PC-3 (cell line): ENCODE measurements at regions not wholly inside any gene's neighbourhood (a gene's known extent, or its start where the extent isn't known, plus 50 kb on each side); places are given as distances from the start of the nearest gene placed in this dataset.

Experiments used
- ATAC-seq: fragments of 200-7000 bp; cut with Tn5 transposase; 2 replicates; pipeline ENCODE4 v1.9.1; 2020; ENCODE audit warnings: mild to moderate bottlenecking, moderate library complexity
- BruUV-seq: library from RNA; stranded (reverse); fragments of 400-500 nt; replicated peaks from 2 replicates; lab custom pipeline; 2021; lab: Mats Ljungman, UMichigan
- CTCF ChIA-PET: fragments of 300-600 bp; sonication (Branson Sonifier 250); formaldehyde crosslinking; loops from one replicate; lab custom pipeline; 2022; ENCODE audit warnings: antibody characterized with exemption; lab: Charles Lee
- POLR2A ChIA-PET: fragments of 300-600 bp; sonication (Branson Sonifier 250); formaldehyde crosslinking; loops from one replicate; lab custom pipeline; 2022; ENCODE audit warnings: antibody characterized with exemption; ENCODE audit not compliant: unreplicated experiment; lab: Charles Lee
- DNase-seq: peaks from one replicate; pipeline ENCODE4 v3.0.0-alpha.2; 2015
- H2AFZ ChIP-seq: fragments of 300-600 bp; sonication (generic); 2 replicates; pipeline ENCODE4 v1.6.0; 2016; ENCODE audit warnings: antibody characterized with exemption, low read length
- H3F3A ChIP-seq: fragments of 300-600 bp; sonication (generic); one replicate; pipeline ENCODE4 v1.6.0; 2017; ENCODE audit warnings: antibody characterized with exemption, low read length, control low read depth, mild to moderate bottlenecking; ENCODE audit not compliant: unreplicated experiment
- H3K27ac ChIP-seq: fragments of 300-600 bp; sonication (generic); 2 replicates; pipeline ENCODE4 v1.5.1; 2016; ENCODE audit warnings: mild to moderate bottlenecking, low read length
- H3K27me3 ChIP-seq: fragments of 300-600 bp; sonication (generic); 2 replicates; pipeline ENCODE4 v1.6.1; 2016; ENCODE audit warnings: low read length, mixed read lengths
- H3K36me3 ChIP-seq: fragments of 300-600 bp; sonication (generic); 2 replicates; pipeline ENCODE4 v1.6.1; 2016; ENCODE audit warnings: low read depth, mixed run types, low read length, mixed read lengths
- H3K4me1 ChIP-seq: fragments of 300-600 bp; sonication (generic); 2 replicates; pipeline ENCODE4 v1.5.1; 2016; ENCODE audit warnings: low read length; ENCODE audit not compliant: insufficient read depth
- H3K4me2 ChIP-seq: fragments of 300-600 bp; sonication (generic); 2 replicates; pipeline ENCODE4 v1.6.0; 2016; ENCODE audit warnings: low read length
- H3K4me3 ChIP-seq: fragments of 300-600 bp; sonication (generic); 2 replicates; pipeline ENCODE4 v1.5.1; 2016; ENCODE audit warnings: mild to moderate bottlenecking, low read length, mixed read lengths
- H3K79me2 ChIP-seq: fragments of 300-600 bp; sonication (generic); 2 replicates; pipeline ENCODE4 v1.6.1; 2017; ENCODE audit warnings: low read length, mixed read lengths
- H3K9ac ChIP-seq: fragments of 300-600 bp; sonication (generic); 2 replicates; pipeline ENCODE4 v1.6.0; 2016; ENCODE audit warnings: mild to moderate bottlenecking, low read length
- H3K9me2 ChIP-seq: fragments of 300-600 bp; sonication (generic); replicated peaks from 2 replicates; pipeline ENCODE4 v1.6.1; 2016; ENCODE audit warnings: mixed run types, low read length, mixed read lengths
- H3K9me3 ChIP-seq: fragments of 300-600 bp; sonication (generic); 2 replicates; pipeline ENCODE4 v1.6.1; 2016; ENCODE audit warnings: low read length, mixed read lengths
- H4K20me1 ChIP-seq: fragments of 300-600 bp; sonication (generic); 2 replicates; pipeline ENCODE4 v1.6.1; 2016; ENCODE audit warnings: low read length, mixed read lengths
- CTCF ChIP-seq: fragments of 300-600 bp; sonication (generic); conservative IDR thresholded peaks from 2 replicates; pipeline ENCODE4 v1.5.1; 2017; ENCODE audit warnings: antibody characterized with exemption, low read depth, mild to moderate bottlenecking, low read length
- EZH2 ChIP-seq: fragments of 300-600 bp; sonication (generic); IDR thresholded peaks from one replicate; pipeline ENCODE4 v1.6.1; 2017; ENCODE audit warnings: antibody characterized with exemption, mild to moderate bottlenecking, low read length; ENCODE audit not compliant: unreplicated experiment
- EZH2phosphoT487 ChIP-seq: fragments of 300-600 bp; sonication (generic); IDR thresholded peaks from 2 replicates; pipeline ENCODE4 v1.6.1; 2018; ENCODE audit warnings: mild to moderate bottlenecking, antibody characterized with exemption, low read length, borderline replicate concordance
- intact Hi-C: fragments of 100-400 bp; cut with micrococcal nuclease; formaldehyde crosslinking; loops from 2 replicates; pipeline ENCODE4 v1.9.0; 2023

GRCh38 chr13:102928941-102929675 lies 83.3 kb downstream of the ERCC5 start:
- no peaks in the 10 kb centered on the region for H3F3A ChIP-seq
- H3K9me3 ChIP-seq: no peaks in the 10 kb centered on the region
- H4K20me1 ChIP-seq: no peaks in the 10 kb centered on the region
- H3K79me2 ChIP-seq: no peaks in the 10 kb centered on the region
- no peak overlapping the region for H3K27ac ChIP-seq
- BruUV-seq: no TSS peak
- no peaks in the 10 kb centered on the region for H3K36me3 ChIP-seq
- intact Hi-C loops: no loop called here
- H3K4me2 ChIP-seq: no peak overlapping the region
- TF ChIP-seq EZH2 (no peak), EZH2phosphoT487 (no peak), CTCF (no peak)
- CTCF ChIA-PET: no interaction called here
- H3K27me3 ChIP-seq: no peaks in the 10 kb centered on the region
- ATAC-seq: no peak
- no peaks in the 10 kb centered on the region for H3K4me1 ChIP-seq
- DNase-seq: no peak
- no peak overlapping the region for H3K9ac ChIP-seq
- H2AFZ ChIP-seq: no peak overlapping the region
- no peak overlapping the region for H3K4me3 ChIP-seq
- no peaks in the 10 kb centered on the region for H3K9me2 ChIP-seq
- POLR2A ChIA-PET: no interaction called here
